ENCODE measurements at regions not wholly inside any gene's neighbourhood (a gene's known extent, or its start where the extent isn't known, plus 50 kb on each side); places are given as distances from the start of the nearest gene placed in this dataset.

DNA sequence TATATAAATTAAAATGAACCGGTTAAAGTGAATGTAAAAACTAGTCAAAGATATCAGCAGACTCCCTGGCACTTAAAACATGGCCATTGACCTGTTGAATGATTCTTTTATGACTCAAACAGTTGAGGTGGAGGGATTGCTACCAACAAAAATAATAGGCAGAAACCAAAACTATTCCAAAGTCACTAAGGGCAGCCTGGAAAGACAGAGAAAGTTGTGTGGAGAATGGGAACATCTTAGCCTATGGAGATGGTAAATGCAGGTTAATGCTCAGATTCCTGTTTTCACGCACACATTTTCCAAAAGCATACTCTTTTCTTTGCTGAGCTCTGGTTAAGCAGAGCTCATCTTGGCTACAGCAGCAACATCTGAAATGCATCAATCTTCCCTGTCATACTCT, 553.5 kb downstream of the HACE1 start:
- Histone ChIP-seq H3K79me2 (ENCODE audit: insufficient read depth, low read length) (no peaks in the 10 kb centered on the region), H3F3A (ENCODE audit: insufficient read depth) (no peaks in the 10 kb centered on the region), H3K9ac (ENCODE audit: low read length) (no peak overlapping the region), H4K20me1 (ENCODE audit: low read depth, low read length) (no peaks in the 10 kb centered on the region), H3K4me3 (ENCODE audit: insufficient read depth, low read length, poor library complexity, severe bottlenecking) (no peak overlapping the region), H3K9me3 (ENCODE audit: insufficient read depth, low read length) (no peaks in the 10 kb centered on the region), H3K36me3 (ENCODE audit: low read length) (no peaks in the 10 kb centered on the region), H3K9me2 (replicated peaks; ENCODE audit: insufficient read depth, low read length) (no peaks in the 10 kb centered on the region), H2AFZ (ENCODE audit: low read depth, low read length, severe bottlenecking) (no peak overlapping the region), H3K4me2 (ENCODE audit: low read depth, low read length, poor library complexity, severe bottlenecking) (no peak overlapping the region), H3K27me3 (ENCODE audit: low read length) (no peaks in the 10 kb centered on the region), H3K27ac (ENCODE audit: low read depth, low read length) (no peak overlapping the region)
- TF ChIP-seq, protein P1, sequence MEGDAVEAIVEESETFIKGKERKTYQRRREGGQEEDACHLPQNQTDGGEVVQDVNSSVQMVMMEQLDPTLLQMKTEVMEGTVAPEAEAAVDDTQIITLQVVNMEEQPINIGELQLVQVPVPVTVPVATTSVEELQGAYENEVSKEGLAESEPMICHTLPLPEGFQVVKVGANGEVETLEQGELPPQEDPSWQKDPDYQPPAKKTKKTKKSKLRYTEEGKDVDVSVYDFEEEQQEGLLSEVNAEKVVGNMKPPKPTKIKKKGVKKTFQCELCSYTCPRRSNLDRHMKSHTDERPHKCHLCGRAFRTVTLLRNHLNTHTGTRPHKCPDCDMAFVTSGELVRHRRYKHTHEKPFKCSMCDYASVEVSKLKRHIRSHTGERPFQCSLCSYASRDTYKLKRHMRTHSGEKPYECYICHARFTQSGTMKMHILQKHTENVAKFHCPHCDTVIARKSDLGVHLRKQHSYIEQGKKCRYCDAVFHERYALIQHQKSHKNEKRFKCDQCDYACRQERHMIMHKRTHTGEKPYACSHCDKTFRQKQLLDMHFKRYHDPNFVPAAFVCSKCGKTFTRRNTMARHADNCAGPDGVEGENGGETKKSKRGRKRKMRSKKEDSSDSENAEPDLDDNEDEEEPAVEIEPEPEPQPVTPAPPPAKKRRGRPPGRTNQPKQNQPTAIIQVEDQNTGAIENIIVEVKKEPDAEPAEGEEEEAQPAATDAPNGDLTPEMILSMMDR (IDR thresholded peaks at IDR 0.05; ENCODE audit: insufficient read depth, low read length, poor library complexity, severe bottlenecking), result no peak
- TF ChIP-seq EZH2phosphoT487 (conservative IDR thresholded peaks at IDR 0.05; ENCODE audit: low read length), result no peak

DNA sequence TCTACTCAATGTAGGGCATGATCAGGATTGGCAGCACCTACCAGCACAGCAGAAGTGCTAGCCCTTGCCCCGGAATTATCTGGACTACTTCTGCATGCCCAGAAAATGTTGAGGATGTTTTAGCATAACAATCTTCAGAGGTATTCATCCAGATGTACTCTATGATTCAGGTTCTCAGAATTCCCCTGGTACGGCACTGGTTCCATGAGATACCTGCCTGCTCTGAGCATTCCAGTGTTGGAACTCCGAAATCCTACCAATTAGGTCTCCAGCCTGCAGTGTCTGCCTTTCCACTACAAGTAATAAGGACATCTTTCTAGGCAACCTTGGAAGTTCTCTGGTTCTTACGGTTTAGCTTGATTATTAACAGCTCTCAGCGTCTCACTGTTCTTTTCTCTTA, 554.5 kb downstream of the HACE1 start:
- no peak overlapping the region for H3K9ac ChIP-seq (ENCODE audit: low read length)
- H3K27me3 ChIP-seq (ENCODE audit: low read length), result no peaks in the 10 kb centered on the region
- no peaks in the 10 kb centered on the region for H3K9me3 ChIP-seq (ENCODE audit: insufficient read depth, low read length)
- no peaks in the 10 kb centered on the region for H3K36me3 ChIP-seq (ENCODE audit: low read length)
- TF ChIP-seq, protein P1 (IDR thresholded peaks at IDR 0.05; ENCODE audit: insufficient read depth, low read length, poor library complexity, severe bottlenecking), result no peak
- no peak for TF ChIP-seq EZH2phosphoT487 (conservative IDR thresholded peaks at IDR 0.05; ENCODE audit: low read length)
- no peak overlapping the region for H3K4me3 ChIP-seq (ENCODE audit: insufficient read depth, low read length, poor library complexity, severe bottlenecking)
- no peak overlapping the region for H3K27ac ChIP-seq (ENCODE audit: low read depth, low read length)
- H3K4me2 ChIP-seq (ENCODE audit: low read depth, low read length, poor library complexity, severe bottlenecking), result no peak overlapping the region
- H3K79me2 ChIP-seq (ENCODE audit: insufficient read depth, low read length), result no peaks in the 10 kb centered on the region
- no peaks in the 10 kb centered on the region for H4K20me1 ChIP-seq (ENCODE audit: low read depth, low read length)
- H3K9me2 ChIP-seq (replicated peaks; ENCODE audit: insufficient read depth, low read length), result no peaks in the 10 kb centered on the region
- no peaks in the 10 kb centered on the region for H3F3A ChIP-seq (ENCODE audit: insufficient read depth)
- no peak overlapping the region for H2AFZ ChIP-seq (ENCODE audit: low read depth, low read length, severe bottlenecking)

DNA sequence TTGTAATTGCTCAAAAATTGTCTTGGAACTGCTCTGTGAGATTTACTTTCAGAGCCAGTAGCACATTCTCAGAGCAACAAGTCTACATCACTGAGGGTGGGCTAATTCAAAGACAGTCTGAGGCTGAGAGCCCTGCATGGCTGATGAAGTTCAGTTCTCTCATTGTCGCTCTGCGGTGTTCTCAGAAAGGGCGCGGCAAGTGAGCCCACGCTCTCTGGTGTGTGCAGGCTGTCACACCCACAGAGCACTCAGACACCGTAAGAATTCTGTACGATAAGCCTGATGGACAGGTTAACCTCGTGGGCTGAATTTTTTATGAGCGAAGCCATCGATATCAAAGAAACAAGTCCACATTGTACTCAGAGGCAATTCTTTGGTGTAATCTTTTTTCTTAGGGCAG, 557.8 kb downstream of the HACE1 start:
- no peaks in the 10 kb centered on the region for H3K9me2 ChIP-seq (replicated peaks; ENCODE audit: insufficient read depth, low read length)
- H3K79me2 ChIP-seq (ENCODE audit: insufficient read depth, low read length), result no peaks in the 10 kb centered on the region
- no peak overlapping the region for H2AFZ ChIP-seq (ENCODE audit: low read depth, low read length, severe bottlenecking)
- H3K36me3 ChIP-seq (ENCODE audit: low read length), result no peaks in the 10 kb centered on the region
- no peak overlapping the region for H3K9ac ChIP-seq (ENCODE audit: low read length)
- no peak overlapping the region for H3K4me3 ChIP-seq (ENCODE audit: insufficient read depth, low read length, poor library complexity, severe bottlenecking)
- no peak overlapping the region for H3K27ac ChIP-seq (ENCODE audit: low read depth, low read length)
- TF ChIP-seq EZH2phosphoT487 (conservative IDR thresholded peaks at IDR 0.05; ENCODE audit: low read length), result no peak
- no peaks in the 10 kb centered on the region for H3K27me3 ChIP-seq (ENCODE audit: low read length)
- no peak overlapping the region for H3K4me2 ChIP-seq (ENCODE audit: low read depth, low read length, poor library complexity, severe bottlenecking)
- H3F3A ChIP-seq (ENCODE audit: insufficient read depth), result no peaks in the 10 kb centered on the region
- no peaks in the 10 kb centered on the region for H3K9me3 ChIP-seq (ENCODE audit: insufficient read depth, low read length)
- no peaks in the 10 kb centered on the region for H4K20me1 ChIP-seq (ENCODE audit: low read depth, low read length)

DNA sequence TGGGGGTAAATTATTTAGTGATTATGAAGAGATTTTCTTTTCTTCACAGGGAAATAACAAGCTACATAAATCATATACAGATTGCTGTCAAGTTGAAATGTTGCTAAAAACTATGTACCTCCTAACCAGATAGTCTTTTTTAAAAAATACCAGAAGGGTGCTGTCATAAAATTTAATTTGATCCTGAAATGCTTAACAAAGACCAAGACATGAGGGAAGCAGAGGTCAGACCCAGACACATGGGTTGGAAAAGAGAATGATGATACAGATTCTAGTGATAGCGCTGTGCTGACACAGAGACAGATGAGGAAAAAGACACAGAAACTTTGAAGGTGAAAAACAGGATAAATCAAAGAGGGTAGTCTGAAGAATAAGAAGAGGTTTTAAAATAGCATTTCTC, 573.1 kb downstream of the HACE1 start:
- Histone ChIP-seq H3K36me3 (ENCODE audit: low read length) (no peaks in the 10 kb centered on the region), H3K4me3 (ENCODE audit: insufficient read depth, low read length, poor library complexity, severe bottlenecking) (no peak overlapping the region), H3K27me3 (ENCODE audit: low read length) (no peaks in the 10 kb centered on the region), H2AFZ (ENCODE audit: low read depth, low read length, severe bottlenecking) (no peak overlapping the region), H3F3A (ENCODE audit: insufficient read depth) (no peaks in the 10 kb centered on the region), H3K4me2 (ENCODE audit: low read depth, low read length, poor library complexity, severe bottlenecking) (no peak overlapping the region), H3K9me3 (ENCODE audit: insufficient read depth, low read length) (no peaks in the 10 kb centered on the region), H3K9me2 (replicated peaks; ENCODE audit: insufficient read depth, low read length) (no peaks in the 10 kb centered on the region), H4K20me1 (ENCODE audit: low read depth, low read length) (no peaks in the 10 kb centered on the region), H3K79me2 (ENCODE audit: insufficient read depth, low read length) (no peaks in the 10 kb centered on the region), H3K27ac (ENCODE audit: low read depth, low read length) (no peak overlapping the region), H3K9ac (ENCODE audit: low read length) (no peak overlapping the region)
- TF ChIP-seq, protein P1 (IDR thresholded peaks at IDR 0.05; ENCODE audit: insufficient read depth, low read length, poor library complexity, severe bottlenecking), result no peak
- no peak for TF ChIP-seq EZH2phosphoT487 (conservative IDR thresholded peaks at IDR 0.05; ENCODE audit: low read length)
